Stimulated activated effector memory CD8-positive, alpha-beta T cell treated with anti-CD3 and anti-CD28 coated beads, Interleukin-12 subunit alpha, Interleukin-12 subunit beta, amount 100 ng/mL, for 72 hours (primary cell): ENCODE measurements at regions not wholly inside any gene's neighbourhood (a gene's known extent, or its start where the extent isn't known, plus 50 kb on each side); places are given as distances from the start of the nearest gene placed in this dataset.
"Not testable (repeated sequence)": the region's sequence is repeated elsewhere in the genome, so short reads cannot be mapped to it uniquely, and the experiment has no call there.

ENCODE experiments used
- ATAC-seq: fragments of 150-1000 bp; cut with Tn5 transposase; 2 replicates; pipeline ENCODE4 v1.10.0; 2021
- DNase-seq, 2 donors: peaks; one replicate each; pipeline ENCODE4 v3.0.0; 2021 to 2022; ENCODE audit warnings: low spot score in 2 of 2
- H3K27ac Mint-ChIP-seq: one replicate; pipeline ENCODE4 v1.8.0; 2022; ENCODE audit warnings: mild to moderate bottlenecking, mixed read lengths
- H3K36me3 Mint-ChIP-seq: one replicate; pipeline ENCODE4 v1.8.0; 2022; ENCODE audit warnings: mild to moderate bottlenecking, mixed read lengths
- H3K4me1 Mint-ChIP-seq: one replicate; pipeline ENCODE4 v1.8.0; 2022; ENCODE audit warnings: mixed read lengths
- H3K4me3 Mint-ChIP-seq: one replicate; pipeline ENCODE4 v1.8.0; 2022; ENCODE audit warnings: mild to moderate bottlenecking, mixed read lengths
- H3K9me3 Mint-ChIP-seq: one replicate; pipeline ENCODE4 v1.8.0; 2022; ENCODE audit warnings: mixed read lengths

DNA sequence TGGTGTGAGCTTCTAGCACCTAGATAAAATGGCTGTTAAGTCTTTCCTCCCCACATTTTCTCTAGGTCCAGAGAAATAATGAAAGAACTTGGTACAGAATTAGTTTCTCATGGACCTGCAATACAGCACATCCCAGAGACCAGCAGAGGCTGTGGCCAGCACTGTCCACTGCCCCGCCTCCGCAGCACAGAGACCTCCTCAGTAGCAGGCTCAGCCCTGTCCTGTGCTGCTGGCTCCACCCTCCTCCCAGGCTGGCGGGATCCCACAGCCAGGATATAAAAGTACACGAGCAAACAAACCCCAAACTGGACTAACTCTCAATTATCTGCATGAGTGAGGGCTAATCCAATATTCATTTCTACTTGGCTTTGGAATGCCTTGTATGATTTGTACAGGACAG, 401.5 kb downstream of the RPS6KC1 start:
- DNase-seq, result no peak
- Mint-ChIP-seq H3K36me3 (no peaks in the 10 kb centered on the region), H3K9me3 (no peaks in the 10 kb centered on the region), H3K4me3 (no peak overlapping the region), H3K27ac (no peak overlapping the region), H3K4me1 (no peaks in the 10 kb centered on the region)
- ATAC-seq, result no peak

GRCh38 chr1:213457186-213457585, 406.1 kb downstream of the RPS6KC1 start:
- ATAC-seq (no peak), DNase-seq (no peak)

DNA sequence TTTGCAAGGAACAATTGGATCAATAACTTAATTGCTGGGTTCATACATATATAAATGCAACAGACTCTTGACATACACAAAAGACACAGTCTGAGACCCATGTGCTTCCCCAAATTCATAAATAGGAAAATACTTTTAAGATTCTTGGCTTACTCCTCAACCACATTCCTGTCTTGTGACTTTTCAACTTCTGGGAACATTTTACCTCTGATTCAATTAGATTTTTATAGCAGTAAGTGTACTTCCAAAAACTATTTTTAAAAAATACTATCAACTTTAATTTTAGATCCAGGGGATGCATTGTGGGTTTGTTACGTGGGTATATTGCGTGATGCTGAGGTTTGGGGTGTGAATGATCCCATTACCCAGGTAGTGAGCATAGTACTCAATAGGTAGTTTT, 406.7 kb downstream of the RPS6KC1 start:
- no peak overlapping the region for H3K27ac Mint-ChIP-seq
- no peaks in the 10 kb centered on the region for H3K36me3 Mint-ChIP-seq
- H3K4me3 Mint-ChIP-seq, result no peak overlapping the region
- DNase-seq, result no peak
- no peak for ATAC-seq
- peaks cover 10% of the 10 kb centered on the region for H3K9me3 Mint-ChIP-seq
- no peaks in the 10 kb centered on the region for H3K4me1 Mint-ChIP-seq

More at GRCh38 chr1:213457186-213457585, 406.1 kb downstream of the RPS6KC1 start:
- no peak overlapping the region for H3K4me3 Mint-ChIP-seq
- peaks cover 8% of the 10 kb centered on the region for H3K9me3 Mint-ChIP-seq
- H3K36me3 Mint-ChIP-seq, result no peaks in the 10 kb centered on the region
- H3K27ac Mint-ChIP-seq, result no peak overlapping the region
- H3K4me1 Mint-ChIP-seq, result no peaks in the 10 kb centered on the region

DNA sequence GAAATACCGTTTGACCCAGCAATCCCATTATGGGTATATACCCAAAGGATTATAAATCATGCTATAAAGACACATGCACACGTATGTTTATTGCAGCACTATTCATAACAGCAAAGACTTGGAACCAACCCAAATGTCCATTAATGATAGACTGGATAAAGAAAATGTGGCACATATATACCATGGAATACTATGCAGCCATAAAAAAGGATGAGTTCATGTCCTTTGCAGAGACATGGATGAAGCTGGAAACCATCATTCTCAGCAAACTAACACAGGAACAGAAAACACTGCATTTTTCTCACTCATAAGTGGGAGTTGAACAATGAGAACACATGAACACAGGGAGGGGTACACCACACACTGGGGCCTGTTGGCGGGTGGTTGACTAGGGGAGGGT, 411.3 kb downstream of the RPS6KC1 start:
- not testable (repeated sequence) for H3K4me3 Mint-ChIP-seq, H3K27ac Mint-ChIP-seq, ATAC-seq, DNase-seq, H3K36me3 Mint-ChIP-seq, H3K4me1 Mint-ChIP-seq
- peaks cover 10% of the 10 kb centered on the region for H3K9me3 Mint-ChIP-seq

- DNase-seq, result no peak
- no peaks in the 10 kb centered on the region for H3K36me3 Mint-ChIP-seq
- no peak overlapping the region for H3K4me3 Mint-ChIP-seq
- no peak overlapping the region for H3K27ac Mint-ChIP-seq
- ATAC-seq, result no peak
- peaks cover 5% of the 10 kb centered on the region for H3K9me3 Mint-ChIP-seq
- no peaks in the 10 kb centered on the region for H3K4me1 Mint-ChIP-seq
These were observed 413.9 kb downstream of the RPS6KC1 start for GRCh38 chr1:213464786-213465460.

DNA sequence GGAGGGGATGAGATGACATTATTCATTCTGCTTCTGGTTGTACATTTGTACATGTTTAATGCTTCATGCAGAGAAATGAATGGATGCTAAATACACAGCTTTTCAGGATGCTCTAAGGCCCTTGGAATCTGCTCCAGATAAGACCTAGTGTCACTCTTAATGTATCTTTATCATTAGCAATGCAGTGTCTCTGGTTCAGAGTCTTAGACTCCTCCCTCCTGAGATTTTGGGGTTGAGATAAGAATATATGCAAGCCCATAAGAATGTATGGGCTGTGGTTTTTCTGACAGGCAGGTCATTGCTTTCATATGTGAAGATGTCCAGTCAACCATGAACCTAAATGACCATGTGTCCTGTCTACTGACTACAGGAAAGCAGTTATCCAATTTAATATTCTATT, 415.5 kb downstream of the RPS6KC1 start:
- DNase-seq, result no peak
- H3K4me3 Mint-ChIP-seq, result no peak overlapping the region
- H3K9me3 Mint-ChIP-seq, result peaks cover 2% of the 10 kb centered on the region
- no peaks in the 10 kb centered on the region for H3K4me1 Mint-ChIP-seq
- no peaks in the 10 kb centered on the region for H3K36me3 Mint-ChIP-seq
- ATAC-seq, result no peak
- H3K27ac Mint-ChIP-seq, result no peak overlapping the region

GRCh38 chr1:213474054-213474453, 423.0 kb downstream of the RPS6KC1 start:
- ATAC-seq (no peak), DNase-seq (no peak)
- no peaks in the 10 kb centered on the region for H3K4me1 Mint-ChIP-seq
- H3K27ac Mint-ChIP-seq, result no peak overlapping the region
- no peaks in the 10 kb centered on the region for H3K36me3 Mint-ChIP-seq
- H3K9me3 Mint-ChIP-seq, result no peaks in the 10 kb centered on the region
- H3K4me3 Mint-ChIP-seq, result no peak overlapping the region

GRCh38 chr1:213481395-213481794, 430.4 kb downstream of the RPS6KC1 start:
- no peaks in the 10 kb centered on the region for H3K36me3 Mint-ChIP-seq
- no peak for ATAC-seq
- H3K4me3 Mint-ChIP-seq, result no peak overlapping the region
- no peak for DNase-seq
- H3K27ac Mint-ChIP-seq, result no peak overlapping the region
- peaks cover 2% of the 10 kb centered on the region for H3K9me3 Mint-ChIP-seq
- no peaks in the 10 kb centered on the region for H3K4me1 Mint-ChIP-seq

- Mint-ChIP-seq H3K4me3 (no peak overlapping the region), H3K36me3 (no peaks in the 10 kb centered on the region), H3K9me3 (peaks cover 5% of the 10 kb centered on the region), H3K27ac (no peak overlapping the region), H3K4me1 (no peaks in the 10 kb centered on the region)
- no peak for ATAC-seq
- no peak for DNase-seq
These were observed 433.3 kb downstream of the RPS6KC1 start for GRCh38 chr1:213484333-213484732.

- Mint-ChIP-seq H3K27ac (no peak overlapping the region), H3K4me1 (no peaks in the 10 kb centered on the region), H3K4me3 (no peak overlapping the region), H3K9me3 (peaks cover 5% of the 10 kb centered on the region), H3K36me3 (no peaks in the 10 kb centered on the region)
- DNase-seq (no peak), ATAC-seq (no peak)
These were observed 433.7 kb downstream of the RPS6KC1 start for GRCh38 chr1:213484758-213485157.

- no peak for ATAC-seq
- H3K27ac Mint-ChIP-seq, result no peak overlapping the region
- DNase-seq, result no peak
- H3K4me1 Mint-ChIP-seq, result no peaks in the 10 kb centered on the region
- peaks cover 3% of the 10 kb centered on the region for H3K9me3 Mint-ChIP-seq
- H3K36me3 Mint-ChIP-seq, result no peaks in the 10 kb centered on the region
- H3K4me3 Mint-ChIP-seq, result no peak overlapping the region
These were observed 435.4 kb downstream of the RPS6KC1 start for GRCh38 chr1:213486488-213486887.

DNA sequence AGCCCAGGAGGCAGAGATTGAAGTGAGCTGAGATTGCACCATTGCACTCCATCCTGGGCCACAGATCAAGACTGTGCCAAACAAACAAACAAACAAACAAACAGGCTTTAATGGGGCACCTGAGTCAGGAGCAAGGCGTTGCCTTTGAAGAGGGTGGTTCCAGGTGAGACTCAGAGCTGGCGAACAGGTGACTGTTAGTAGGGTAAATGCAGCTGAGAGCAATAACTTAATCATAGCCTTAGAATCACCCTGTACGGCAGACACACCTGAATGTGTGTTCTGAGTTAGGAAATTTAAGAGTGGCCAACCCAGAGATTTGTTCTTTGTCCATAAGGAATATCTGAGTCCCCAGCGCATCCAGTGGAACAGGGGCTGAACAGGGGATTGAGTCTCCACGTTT, 440.4 kb downstream of the RPS6KC1 start:
- Mint-ChIP-seq H3K27ac (no peak overlapping the region), H3K36me3 (no peaks in the 10 kb centered on the region), H3K9me3 (peaks cover 3% of the 10 kb centered on the region), H3K4me1 (no peaks in the 10 kb centered on the region), H3K4me3 (no peak overlapping the region)
- ATAC-seq (no peak), DNase-seq (no peak)

DNA sequence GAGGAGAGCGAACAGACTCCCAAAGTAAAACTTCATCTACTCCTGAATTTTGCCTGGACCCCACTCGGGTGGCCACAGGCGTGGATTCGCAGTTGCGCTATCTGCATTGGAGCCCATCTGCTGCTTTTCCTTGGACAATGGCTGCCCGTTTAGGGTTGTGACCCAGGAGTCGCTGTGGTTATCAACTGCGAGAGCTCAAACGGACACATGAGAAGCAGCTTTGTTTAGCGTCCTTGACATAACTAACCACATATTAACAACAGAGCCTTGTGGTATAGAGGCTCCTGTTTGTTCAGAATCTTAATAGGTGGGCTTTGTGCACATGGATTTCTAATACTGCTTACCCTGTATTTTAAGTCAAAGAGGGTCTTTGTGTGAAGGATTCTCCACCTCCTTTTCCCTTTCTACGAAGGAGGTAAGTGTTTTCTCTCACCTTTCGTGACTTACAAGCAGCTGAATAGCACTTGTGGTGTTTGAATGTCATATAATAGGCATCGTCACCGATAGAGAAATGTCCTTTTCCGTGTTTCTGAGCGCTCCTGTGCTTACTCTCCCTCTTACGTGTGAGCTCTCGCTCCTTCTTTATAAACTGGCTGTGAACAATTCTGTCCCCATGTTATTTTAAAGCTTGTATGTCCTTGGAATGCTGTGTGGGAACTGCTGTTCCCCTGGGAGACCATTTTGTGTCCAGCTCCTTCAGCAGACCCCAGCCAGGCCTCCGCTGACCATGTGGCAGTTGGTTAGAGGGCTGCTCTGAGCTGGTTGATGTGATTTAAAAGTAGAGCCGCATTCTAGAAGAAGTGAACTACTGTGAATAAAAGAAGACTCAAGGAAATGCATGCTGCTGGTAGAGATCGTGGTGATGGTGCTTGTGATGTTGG, 441.4 kb downstream of the RPS6KC1 start:
- no peak overlapping the region for H3K27ac Mint-ChIP-seq
- ATAC-seq (no peak), DNase-seq (no peak)
- peaks cover 3% of the 10 kb centered on the region for H3K9me3 Mint-ChIP-seq
- no peak overlapping the region for H3K4me3 Mint-ChIP-seq
- H3K36me3 Mint-ChIP-seq, result no peaks in the 10 kb centered on the region
- no peaks in the 10 kb centered on the region for H3K4me1 Mint-ChIP-seq

DNA sequence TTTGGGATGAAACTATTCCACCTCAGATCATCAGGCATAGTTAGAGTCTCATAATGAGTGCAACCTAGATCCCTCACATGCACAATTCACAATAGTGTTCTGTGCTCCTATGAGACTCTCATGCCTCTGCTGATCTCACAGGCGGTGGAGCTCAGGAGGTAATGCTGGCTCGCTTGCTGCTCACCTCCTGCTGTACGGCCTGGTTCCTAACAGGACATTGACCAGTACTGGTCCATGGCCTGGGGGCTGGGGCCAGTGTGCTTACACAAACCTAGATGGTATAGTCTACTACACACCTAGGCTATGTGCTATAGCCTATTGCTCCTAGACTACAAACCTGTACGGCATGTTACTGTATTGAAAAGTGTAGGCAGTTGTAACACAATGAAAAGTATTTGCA, 448.4 kb downstream of the RPS6KC1 start:
- DNase-seq, result no peak
- ATAC-seq, result no peak
- no peak overlapping the region for H3K27ac Mint-ChIP-seq
- H3K36me3 Mint-ChIP-seq, result no peaks in the 10 kb centered on the region
- H3K9me3 Mint-ChIP-seq, result peaks cover 3% of the 10 kb centered on the region
- H3K4me3 Mint-ChIP-seq, result no peak overlapping the region
- H3K4me1 Mint-ChIP-seq, result no peaks in the 10 kb centered on the region

- DNase-seq, result no peak
- Mint-ChIP-seq H3K27ac (no peak overlapping the region), H3K4me3 (no peak overlapping the region), H3K36me3 (no peaks in the 10 kb centered on the region), H3K9me3 (peaks cover 6% of the 10 kb centered on the region), H3K4me1 (no peaks in the 10 kb centered on the region)
- ATAC-seq, result no peak
These were observed 456.6 kb downstream of the RPS6KC1 start for GRCh38 chr1:213507472-213508223.
